HG02840 (cell line): ENCODE measurements at regions not wholly inside any gene's neighbourhood (a gene's known extent, or its start where the extent isn't known, plus 50 kb on each side); places are given as distances from the start of the nearest gene placed in this dataset.

Experiments
- ATAC-seq: cut with Tn5 transposase; IDR thresholded peaks from one replicate; pipeline ENCODE4 v1.9.1; 2021; ENCODE audit warnings: mild to moderate bottlenecking, moderate library complexity, moderate number of reproducible peaks; ENCODE audit not compliant: unreplicated experiment, low FRiP score

- no peak for ATAC-seq
Observed at GRCh38 chr6:208364-208763, 83.9 kb upstream of the DUSP22 start.

GRCh38 chr6:208938-209337 lies 83.3 kb upstream of the DUSP22 start:
- no peak for ATAC-seq

- no peak for ATAC-seq
Observed at GRCh38 chr6:209432-210103, 82.7 kb upstream of the DUSP22 start.

- no peak for ATAC-seq
Observed at GRCh38 chr6:210104-210456, 82.2 kb upstream of the DUSP22 start.

- ATAC-seq = no peak
Observed at GRCh38 chr6:210778-211374, 81.4 kb upstream of the DUSP22 start.

- ATAC-seq = no peak
Observed at GRCh38 chr6:211871-212497, 80.3 kb upstream of the DUSP22 start.

GRCh38 chr6:213284-213683 lies 79.0 kb upstream of the DUSP22 start:
- no peak for ATAC-seq

- ATAC-seq = no peak
Observed at GRCh38 chr6:214428-214827, 77.9 kb upstream of the DUSP22 start.

- no peak for ATAC-seq
Observed at GRCh38 chr6:215335-216034, 76.8 kb upstream of the DUSP22 start.

- ATAC-seq = no peak
Observed at GRCh38 chr6:217048-217659, 75.1 kb upstream of the DUSP22 start.

GRCh38 chr6:218153-219018 lies 73.9 kb upstream of the DUSP22 start:
- peak; percentile 33 for ATAC-seq

- peak; percentile 11 for ATAC-seq
Observed at GRCh38 chr6:219019-219570, 73.2 kb upstream of the DUSP22 start.

- no peak for ATAC-seq
Observed at GRCh38 chr6:219641-220198, 72.6 kb upstream of the DUSP22 start.

- no peak for ATAC-seq
Observed at GRCh38 chr6:220312-220711, 72.0 kb upstream of the DUSP22 start.

GRCh38 chr6:220721-221475 lies 71.4 kb upstream of the DUSP22 start:
- no peak for ATAC-seq

- no peak for ATAC-seq
Observed at GRCh38 chr6:221531-222349, 70.5 kb upstream of the DUSP22 start.

GRCh38 chr6:222468-222867 lies 69.8 kb upstream of the DUSP22 start:
- ATAC-seq = no peak

GRCh38 chr6:223136-223535 lies 69.2 kb upstream of the DUSP22 start:
- no peak for ATAC-seq
